ENCODE measurements at regions not wholly inside any gene's neighbourhood (a gene's known extent, or its start where the extent isn't known, plus 50 kb on each side); places are given as distances from the start of the nearest gene placed in this dataset.

- Histone ChIP-seq H3K27ac (replicated peaks) (no peak overlapping the region), H3K27me3 (ENCODE audit: insufficient read depth, poor library complexity, severe bottlenecking) (no peaks in the 10 kb centered on the region), H3K4me3 (replicated peaks; ENCODE audit: insufficient read depth, low read length) (no peak overlapping the region)
- TF ChIP-seq CTCF (IDR thresholded peaks at IDR 0.05; ENCODE audit: insufficient read depth, low read length) (no peak), GABPA (IDR thresholded peaks at IDR 0.05; ENCODE audit: low read depth) (no peak), SPI1 (IDR thresholded peaks at IDR 0.05; ENCODE audit: borderline replicate concordance, low read depth) (no peak), REST (IDR thresholded peaks at IDR 0.05; ENCODE audit: insufficient replicate concordance, low read depth) (no peak), POLR2AphosphoS5 (IDR thresholded peaks at IDR 0.05; ENCODE audit: low read depth) (no peak)
- no peak for DNase-seq (ENCODE audit: low read depth in 1 of 2, low spot score in 1 of 2)
These were observed 118.4 kb downstream of the BCL2L11 start for GRCh38 chr2:111239107-111239506.

- Histone ChIP-seq H3K27me3 (ENCODE audit: insufficient read depth, poor library complexity, severe bottlenecking) (no peaks in the 10 kb centered on the region), H3K4me3 (replicated peaks; ENCODE audit: insufficient read depth, low read length) (no peak overlapping the region), H3K27ac (replicated peaks) (no peak overlapping the region)
- TF ChIP-seq POLR2AphosphoS5 (IDR thresholded peaks at IDR 0.05; ENCODE audit: low read depth) (no peak), SPI1 (IDR thresholded peaks at IDR 0.05; ENCODE audit: borderline replicate concordance, low read depth) (no peak), REST (IDR thresholded peaks at IDR 0.05; ENCODE audit: insufficient replicate concordance, low read depth) (no peak), CTCF (IDR thresholded peaks at IDR 0.05; ENCODE audit: insufficient read depth, low read length) (no peak), GABPA (IDR thresholded peaks at IDR 0.05; ENCODE audit: low read depth) (no peak)
- DNase-seq (ENCODE audit: low read depth in 1 of 2, low spot score in 1 of 2) = no peak
These were observed 119.0 kb downstream of the BCL2L11 start for GRCh38 chr2:111239581-111240249.

GRCh38 chr2:111243295-111243694, 122.6 kb downstream of the BCL2L11 start:
- no peak overlapping the region for H3K4me3 ChIP-seq (replicated peaks; ENCODE audit: insufficient read depth, low read length)
- H3K27ac ChIP-seq (replicated peaks) = no peak overlapping the region
- TF ChIP-seq POLR2AphosphoS5 (IDR thresholded peaks at IDR 0.05; ENCODE audit: low read depth) (no peak), REST (IDR thresholded peaks at IDR 0.05; ENCODE audit: insufficient replicate concordance, low read depth) (no peak), GABPA (IDR thresholded peaks at IDR 0.05; ENCODE audit: low read depth) (no peak), CTCF (IDR thresholded peaks at IDR 0.05; ENCODE audit: insufficient read depth, low read length) (no peak), SPI1 (IDR thresholded peaks at IDR 0.05; ENCODE audit: borderline replicate concordance, low read depth) (no peak)
- no peaks in the 10 kb centered on the region for H3K27me3 ChIP-seq (ENCODE audit: insufficient read depth, poor library complexity, severe bottlenecking)
- no peak for DNase-seq (ENCODE audit: low read depth in 1 of 2, low spot score in 1 of 2)
